GM20000 (cell line): ENCODE measurements at regions not wholly inside any gene's neighbourhood (a gene's known extent, or its start where the extent isn't known, plus 50 kb on each side); places are given as distances from the start of the nearest gene placed in this dataset.

ENCODE experiments used
- DNase-seq: peaks from one replicate; pipeline ENCODE4 v3.0.0; 2012; ENCODE audit warnings: low spot score
- CTCF ChIP-seq: IDR thresholded peaks from 2 replicates; pipeline ENCODE4 v1.5.1; 2012; ENCODE audit warnings: mild to moderate bottlenecking, control low read depth; ENCODE audit errors: extremely low read depth, missing control alignments

- TF ChIP-seq CTCF: no peak
- DNase-seq: no peak
These were observed 190.7 kb upstream of the CCDC68 start for GRCh38 chr18:55149994-55150393.

GRCh38 chr18:55147791-55148190 is 188.5 kb upstream of the CCDC68 start:
- no peak for DNase-seq
- no peak for TF ChIP-seq CTCF

GRCh38 chr18:55144193-55144930 is 185.1 kb upstream of the CCDC68 start:
- no peak for DNase-seq
- TF ChIP-seq CTCF: no peak

- DNase-seq: no peak
- no peak for TF ChIP-seq CTCF
These were observed 183.1 kb upstream of the CCDC68 start for GRCh38 chr18:55142410-55142809.

- no peak for DNase-seq
- no peak for TF ChIP-seq CTCF
These were observed 182.1 kb upstream of the CCDC68 start for GRCh38 chr18:55141318-55141717.

GRCh38 chr18:55139836-55140235 is 180.6 kb upstream of the CCDC68 start:
- TF ChIP-seq CTCF: no peak
- no peak for DNase-seq

GRCh38 chr18:55139307-55139706 is 180.0 kb upstream of the CCDC68 start:
- DNase-seq: no peak
- no peak for TF ChIP-seq CTCF
